IPS-NIHi7 (cell line): ENCODE measurements at regions not wholly inside any gene's neighbourhood (a gene's known extent, or its start where the extent isn't known, plus 50 kb on each side); places are given as distances from the start of the nearest gene placed in this dataset.
"Not testable (repeated sequence)": the region's sequence is repeated elsewhere in the genome, so short reads cannot be mapped to it uniquely, and the experiment has no call there.

Experiments
- DNase-seq: peaks from one replicate; pipeline ENCODE4 v3.0.0; 2012; ENCODE audit warnings: mixed read lengths; ENCODE audit errors: extremely low spot score

- DNase-seq: no peak
Observed at GRCh38 chr2:2597712-2598111, 266.6 kb upstream of the MYT1L start.

DNA sequence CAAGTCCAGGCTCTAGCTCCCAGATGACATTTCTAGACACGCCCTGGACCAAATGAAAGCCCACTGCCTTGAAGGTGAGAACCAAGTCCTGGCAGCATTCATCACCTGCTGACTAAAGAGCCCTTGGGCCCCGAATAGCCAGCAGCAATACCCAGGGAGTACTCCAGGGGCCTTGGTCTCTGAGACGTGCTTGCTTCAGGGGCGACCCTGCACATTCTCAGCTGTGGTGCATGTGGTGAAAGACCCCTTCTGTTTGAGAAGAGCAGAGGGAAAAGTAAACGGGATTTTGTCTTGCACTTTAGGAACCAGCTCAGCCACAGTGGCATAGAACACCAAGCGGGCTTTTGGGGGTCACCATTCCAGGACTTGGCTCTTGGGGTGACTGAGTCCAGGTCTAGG, 260.5 kb upstream of the MYT1L start:
- DNase-seq: no peak

GRCh38 chr2:2590841-2591541, 259.9 kb upstream of the MYT1L start:
- DNase-seq: no peak

- DNase-seq: no peak
Observed at GRCh38 chr2:2590141-2590540, 259.1 kb upstream of the MYT1L start.

DNA sequence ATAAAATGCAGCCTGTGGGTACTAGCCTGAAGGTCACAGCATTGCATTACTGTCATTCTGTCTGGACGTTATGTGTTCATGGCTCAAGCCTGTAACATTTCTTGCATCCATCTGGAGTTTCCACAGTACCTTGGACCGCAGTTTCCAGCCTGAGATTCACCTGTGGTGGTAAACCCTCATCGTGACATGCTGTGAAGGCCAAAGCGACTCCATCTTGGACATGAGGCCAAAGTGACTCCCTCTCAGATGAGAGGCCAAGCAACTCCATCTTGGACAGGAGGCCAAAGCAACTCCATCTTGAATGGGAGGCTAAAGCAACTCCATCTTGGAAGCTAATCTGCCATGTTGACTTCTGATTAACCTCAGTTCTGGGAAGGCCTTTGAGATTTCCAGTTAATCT, 257.7 kb upstream of the MYT1L start:
- no peak for DNase-seq

DNA sequence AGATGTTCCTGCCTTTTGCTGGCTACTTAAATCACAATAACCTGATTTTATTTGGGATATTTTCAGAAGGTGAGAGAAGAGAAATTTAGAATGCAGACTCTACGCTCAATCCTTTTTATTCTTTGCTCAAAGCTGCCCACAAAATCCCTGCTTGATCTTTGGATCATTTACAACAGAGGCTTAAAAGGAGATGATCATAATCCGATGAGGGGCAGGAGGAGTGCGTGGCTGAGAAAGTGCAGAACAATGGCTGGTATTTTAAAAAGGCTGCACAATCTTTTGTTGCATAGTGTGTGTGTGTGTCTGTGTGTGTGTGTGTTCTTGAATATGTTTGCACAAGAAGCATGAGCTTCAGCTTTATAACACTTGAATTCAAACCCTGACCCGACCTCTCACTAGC, 256.3 kb upstream of the MYT1L start:
- DNase-seq: no peak

DNA sequence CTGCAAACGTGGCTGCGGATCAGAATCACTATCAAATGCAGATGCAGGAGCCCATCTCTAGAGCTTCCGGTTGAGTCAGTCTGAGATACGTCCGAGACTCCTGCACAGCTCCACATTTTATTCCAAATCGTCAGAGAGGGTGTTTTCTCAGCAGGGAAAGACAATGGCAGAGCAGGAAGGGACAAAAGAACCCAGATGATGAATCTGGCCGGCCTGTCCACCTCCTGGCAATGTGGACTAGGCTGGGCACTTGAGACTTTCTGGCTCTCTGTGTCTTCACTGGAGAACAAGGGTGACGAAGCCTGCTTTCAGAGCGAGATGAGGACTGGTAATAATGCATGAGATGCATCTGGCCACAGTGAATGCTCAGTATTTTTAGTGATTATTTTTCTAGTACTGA, 255.9 kb upstream of the MYT1L start:
- DNase-seq: no peak

- DNase-seq: no peak
Observed at GRCh38 chr2:2586068-2586776, 255.1 kb upstream of the MYT1L start.

DNA sequence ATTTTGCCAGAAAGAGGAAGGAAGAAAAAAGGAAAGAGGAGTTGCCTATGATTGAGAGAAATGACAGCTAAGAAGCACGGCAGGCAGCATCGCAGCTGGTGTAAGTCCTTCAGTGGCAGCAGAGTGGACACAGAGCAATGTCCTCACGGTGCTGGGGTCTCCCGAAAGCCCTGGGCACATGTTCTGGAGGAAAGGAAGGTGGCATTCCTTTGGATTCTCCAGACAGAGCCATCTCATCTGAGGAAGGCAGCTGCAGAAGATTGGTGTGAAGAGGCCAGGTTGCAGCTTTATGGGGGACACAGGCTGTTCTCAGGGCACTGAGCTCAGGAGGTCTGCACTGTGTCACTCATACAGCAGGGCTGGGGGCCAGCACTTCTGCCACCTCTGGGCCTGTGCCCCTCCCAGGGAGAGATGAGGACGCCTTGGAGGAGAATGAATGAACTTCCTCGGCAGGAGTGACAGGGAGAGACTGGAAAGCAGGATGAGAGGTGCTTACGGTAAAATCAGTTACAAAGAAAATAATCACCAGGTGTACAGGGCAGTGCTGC, 252.0 kb upstream of the MYT1L start:
- no peak for DNase-seq

DNA sequence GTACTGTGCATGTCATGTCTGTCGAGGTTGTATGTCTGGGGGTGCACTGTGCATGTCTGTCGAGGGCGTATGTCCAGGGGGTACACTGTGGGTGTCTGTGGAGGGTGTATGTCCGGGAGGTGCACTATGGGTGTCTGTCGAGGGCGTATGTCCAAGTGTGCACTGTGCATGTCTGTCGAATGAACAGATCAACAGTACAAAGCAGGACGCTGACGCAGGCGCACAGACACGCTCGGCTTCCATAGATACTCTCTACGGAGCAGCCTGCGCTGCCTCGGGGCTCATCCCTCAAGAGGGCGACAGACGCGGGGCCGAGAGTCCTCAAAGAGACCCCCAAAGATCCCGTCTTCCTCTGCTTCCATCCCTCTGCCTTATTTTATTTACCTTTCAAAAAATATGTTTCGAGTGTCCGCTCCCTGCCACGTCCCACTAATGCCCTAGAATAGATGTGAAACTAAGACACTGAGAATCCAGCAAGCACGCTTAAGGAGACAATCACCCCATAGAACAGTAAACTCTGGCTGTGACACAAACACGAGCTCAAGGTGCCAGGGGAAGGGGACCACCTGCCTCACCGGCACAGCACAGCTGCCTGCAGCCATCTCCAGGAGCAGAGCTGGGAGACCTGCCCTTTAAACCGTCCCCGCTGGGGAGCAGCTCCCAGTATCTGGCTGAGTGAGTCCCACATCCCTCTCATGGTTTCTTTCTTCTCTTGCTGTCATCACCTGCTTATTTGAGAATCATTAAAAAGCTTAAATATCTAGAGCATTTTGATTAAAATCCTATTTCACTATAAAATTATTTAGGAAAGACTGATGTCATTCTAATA, 250.5 kb upstream of the MYT1L start:
- no peak for DNase-seq

GRCh38 chr2:2580841-2581240, 249.8 kb upstream of the MYT1L start:
- DNase-seq: not testable (repeated sequence)

DNA sequence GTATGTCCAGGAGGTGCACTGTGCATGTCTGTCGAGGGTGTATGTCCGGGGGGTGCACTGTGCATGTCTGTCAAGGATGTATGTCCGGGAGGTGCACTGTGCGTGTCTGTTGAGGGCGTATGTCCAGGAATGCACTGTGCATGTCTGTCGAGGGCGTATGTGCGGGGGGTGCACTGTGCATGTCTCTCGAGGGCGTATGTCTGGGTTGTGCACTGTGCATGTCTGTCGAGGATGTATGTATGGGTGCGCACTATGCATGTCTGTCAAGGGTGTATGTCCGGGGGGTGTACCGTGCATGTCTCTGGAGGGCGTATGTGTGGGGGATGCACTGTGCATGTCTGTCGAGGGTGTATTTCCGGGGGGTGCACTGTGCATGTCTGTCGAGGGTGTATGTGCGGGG, 249.3 kb upstream of the MYT1L start:
- DNase-seq: no peak

GRCh38 chr2:2579814-2580213, 248.7 kb upstream of the MYT1L start:
- DNase-seq: no peak

GRCh38 chr2:2577407-2577831, 246.3 kb upstream of the MYT1L start:
- no peak for DNase-seq

DNA sequence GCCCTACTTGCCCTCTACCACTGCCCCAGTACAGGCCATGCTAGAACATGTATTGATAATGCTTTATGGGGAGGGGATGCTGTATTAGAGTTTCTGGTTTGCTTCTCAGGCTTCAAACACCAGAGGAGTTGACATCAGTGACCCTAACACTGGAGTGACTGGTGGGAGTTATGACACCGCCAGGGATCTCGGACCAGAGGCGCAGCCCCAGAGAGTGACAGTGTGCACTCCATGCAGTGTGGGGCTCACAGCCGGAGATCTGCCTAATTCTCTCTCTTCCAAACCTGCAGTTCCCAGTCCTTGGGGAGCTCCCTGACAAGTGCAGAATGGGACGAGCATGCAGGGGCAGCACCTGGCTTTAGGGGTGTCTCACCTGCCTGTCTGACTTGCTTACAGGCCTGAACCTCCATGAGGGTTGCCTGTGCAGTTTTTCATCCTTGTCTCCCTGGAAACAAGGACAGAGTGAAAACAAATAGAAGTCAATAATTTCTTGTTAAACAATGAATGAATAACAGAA, 244.9 kb upstream of the MYT1L start:
- DNase-seq: no peak

GRCh38 chr2:2575181-2575577, 244.1 kb upstream of the MYT1L start:
- no peak for DNase-seq

- DNase-seq: no peak
Observed at GRCh38 chr2:2574401-2575180, 243.5 kb upstream of the MYT1L start.

- DNase-seq: no peak
Observed at GRCh38 chr2:2573658-2574293, 242.7 kb upstream of the MYT1L start.

DNA sequence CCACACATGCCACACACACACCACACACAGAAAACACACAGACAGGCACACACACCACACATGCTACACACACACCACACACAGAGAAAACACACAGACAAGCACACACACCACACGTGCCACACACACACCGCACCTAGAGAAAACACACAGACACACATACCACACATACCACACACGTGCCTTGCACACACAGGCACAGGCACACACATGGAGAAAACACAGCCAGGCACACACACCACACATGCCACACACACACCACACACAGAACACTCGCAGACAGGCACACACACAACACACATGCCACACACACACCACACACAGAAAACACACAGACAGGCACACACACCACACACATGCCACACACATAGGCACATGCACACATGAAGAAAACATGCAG, 242.1 kb upstream of the MYT1L start:
- no peak for DNase-seq

DNA sequence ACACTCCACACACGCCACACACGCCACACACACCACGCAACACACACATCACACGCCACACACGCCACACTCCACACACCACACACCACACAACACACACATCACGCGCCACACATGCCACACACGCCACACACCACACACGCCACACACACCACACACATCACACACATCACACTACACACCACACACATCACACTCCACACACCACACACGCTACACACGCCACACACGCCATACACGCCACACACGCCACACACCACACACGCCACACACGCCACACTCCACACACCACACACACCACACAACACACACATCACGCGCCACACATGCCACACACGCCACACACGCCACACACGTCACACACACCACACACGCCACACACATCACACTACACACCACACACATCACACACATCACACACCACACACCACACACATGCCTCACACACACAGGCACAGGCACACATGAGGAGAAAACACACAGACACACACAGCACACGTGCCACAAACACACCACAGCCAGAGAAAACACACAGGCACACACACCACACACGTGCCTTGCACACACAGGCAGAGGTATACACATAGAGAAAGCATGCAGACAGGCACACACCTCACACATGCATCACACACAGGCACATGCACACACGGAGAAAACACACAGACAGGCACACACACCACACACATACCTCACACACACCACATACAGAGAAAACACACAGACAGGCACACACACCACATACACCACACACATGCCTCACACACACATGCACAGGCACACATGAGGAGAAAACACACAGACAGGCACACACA, 241.5 kb upstream of the MYT1L start:
- no peak for DNase-seq
